LNCAP (cell line): ENCODE measurements at regions not wholly inside any gene's neighbourhood (a gene's known extent, or its start where the extent isn't known, plus 50 kb on each side); places are given as distances from the start of the nearest gene placed in this dataset.

Source experiments
- CTCF ChIP-seq: fragments of 450-650 bp; IDR thresholded peaks from 2 replicates; pipeline ENCODE4 v1.5.1; 2017; ENCODE audit warnings: mild to moderate bottlenecking

DNA sequence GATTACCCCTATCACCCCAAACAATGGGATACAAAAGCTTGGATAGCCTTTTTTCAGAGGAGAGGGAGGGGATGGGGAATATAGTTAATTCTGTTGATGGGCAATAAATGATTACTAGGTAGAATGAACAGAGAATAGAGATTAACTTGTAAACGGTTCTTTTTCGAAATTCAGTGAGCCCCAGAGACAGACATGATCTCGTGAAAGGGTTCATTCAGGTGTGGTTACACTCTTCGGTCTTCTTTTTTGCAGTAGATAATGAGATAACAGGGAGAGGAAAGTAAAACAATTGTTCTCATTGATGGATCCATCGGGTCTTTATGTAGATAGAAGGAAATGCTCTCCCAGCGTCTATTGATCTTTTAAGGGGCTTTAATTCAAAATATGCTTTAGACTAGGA lies 69.3 kb upstream of the RASSF8 start:
- TF ChIP-seq CTCF, result no peak

DNA sequence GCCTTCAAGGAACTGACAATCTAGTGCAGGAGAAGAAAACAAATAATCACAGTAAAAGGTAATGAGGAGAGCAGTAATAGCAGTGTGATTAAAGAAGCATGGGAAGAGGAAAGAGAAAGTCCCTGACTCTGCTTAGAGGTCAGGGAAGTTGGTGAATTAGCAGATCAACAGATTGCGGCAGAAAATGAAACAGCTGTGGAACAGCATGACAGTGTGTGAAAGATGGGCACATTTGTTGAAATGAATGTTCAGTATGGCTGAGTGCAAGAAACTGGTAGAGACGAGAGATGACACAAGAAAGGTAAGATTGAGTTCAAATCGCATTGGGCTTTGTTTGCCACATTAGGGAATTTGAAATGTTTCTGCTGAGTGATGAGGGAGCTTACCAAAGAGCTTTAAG lies 63.7 kb upstream of the RASSF8 start:
- no peak for TF ChIP-seq CTCF

DNA sequence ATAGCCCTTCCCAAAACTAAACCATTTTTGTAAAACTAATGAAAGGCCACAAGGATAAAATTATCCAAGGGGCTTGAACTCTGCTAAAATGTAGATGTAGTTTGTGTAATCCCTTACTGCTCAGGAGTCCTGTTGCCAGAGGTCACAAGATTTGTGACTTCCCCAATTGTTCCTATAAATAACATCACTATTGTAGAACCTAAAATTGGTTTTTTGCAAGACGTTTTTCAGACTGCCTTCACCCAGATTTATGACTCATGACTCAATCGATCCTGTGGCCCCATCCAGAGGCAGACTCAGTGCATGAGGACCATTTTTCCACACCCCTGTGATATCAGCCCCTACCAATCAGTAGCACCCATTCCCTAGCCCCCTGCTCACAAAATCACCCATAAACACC lies 61.5 kb upstream of the RASSF8 start:
- TF ChIP-seq CTCF, result no peak

- no peak for TF ChIP-seq CTCF
Observed at GRCh38 chr12:25903603-25904245, 54.8 kb upstream of the RASSF8 start.

DNA sequence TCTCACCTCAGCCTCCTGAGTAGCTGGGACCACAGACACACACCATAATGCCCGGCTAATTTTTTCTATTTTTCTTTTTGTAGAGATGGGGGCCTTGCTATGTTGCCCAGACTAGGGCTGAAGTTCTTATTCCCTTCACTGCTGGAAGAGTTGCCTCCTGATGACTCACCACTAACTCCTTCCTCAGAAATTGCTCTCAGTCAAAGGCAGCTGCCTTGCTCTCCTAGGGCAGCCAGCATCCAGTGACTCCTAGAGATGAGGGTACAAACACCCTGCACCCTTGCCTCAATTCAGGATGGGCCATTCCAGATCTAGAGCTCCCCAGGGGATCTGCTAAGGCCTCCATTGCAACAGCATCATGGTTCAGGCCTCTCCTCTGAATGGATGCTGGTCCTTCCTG lies 54.0 kb upstream of the RASSF8 start:
- no peak for TF ChIP-seq CTCF

- no peak for TF ChIP-seq CTCF
Observed at GRCh38 chr12:25906651-25907340, 51.7 kb upstream of the RASSF8 start.
